Stimulated activated CD4-positive, alpha-beta T cell treated with anti-CD3 and anti-CD28 coated beads, Interleukin-2, amount 100 ng/mL, for 24 hours (primary cell): ENCODE measurements at regions not wholly inside any gene's neighbourhood (a gene's known extent, or its start where the extent isn't known, plus 50 kb on each side); places are given as distances from the start of the nearest gene placed in this dataset.
"Not testable (repeated sequence)": the region's sequence is repeated elsewhere in the genome, so short reads cannot be mapped to it uniquely, and the experiment has no call there.

Source experiments
- DNase-seq, 2 donors: peaks; one replicate each; pipeline ENCODE4 v3.0.0-alpha.2; 2020

GRCh38 chr6:144744720-144745119, 459.6 kb downstream of the UTRN start:
- no peak for DNase-seq

GRCh38 chr6:144745439-144745838, 460.3 kb downstream of the UTRN start:
- DNase-seq = no peak

- DNase-seq = no peak
These were observed 461.9 kb downstream of the UTRN start for GRCh38 chr6:144746902-144747469.

GRCh38 chr6:144749263-144749662, 464.1 kb downstream of the UTRN start:
- no peak for DNase-seq

GRCh38 chr6:144753023-144753705, 468.0 kb downstream of the UTRN start:
- DNase-seq = no peak

- DNase-seq = no peak
These were observed 471.3 kb downstream of the UTRN start for GRCh38 chr6:144756469-144756868.

GRCh38 chr6:144757299-144757698, 472.2 kb downstream of the UTRN start:
- DNase-seq = no peak

- no peak for DNase-seq
These were observed 472.6 kb downstream of the UTRN start for GRCh38 chr6:144757730-144758129.

GRCh38 chr6:144758602-144759001, 473.5 kb downstream of the UTRN start:
- DNase-seq = no peak

- no peak for DNase-seq
These were observed 477.3 kb downstream of the UTRN start for GRCh38 chr6:144762469-144762868.

- DNase-seq = no peak
These were observed 481.9 kb downstream of the UTRN start for GRCh38 chr6:144767051-144767450.

GRCh38 chr6:144768551-144769075, 483.5 kb downstream of the UTRN start:
- DNase-seq = no peak

- DNase-seq = no peak
These were observed 484.0 kb downstream of the UTRN start for GRCh38 chr6:144769142-144769541.

- no peak for DNase-seq
These were observed 491.1 kb downstream of the UTRN start for GRCh38 chr6:144776031-144776819.

GRCh38 chr6:144777249-144777648, 492.1 kb downstream of the UTRN start:
- no peak for DNase-seq

- no peak for DNase-seq
These were observed 492.9 kb downstream of the UTRN start for GRCh38 chr6:144778056-144778455.

- DNase-seq = no peak
These were observed 493.8 kb downstream of the UTRN start for GRCh38 chr6:144778773-144779492.

GRCh38 chr6:144781836-144782235, 496.7 kb downstream of the UTRN start:
- no peak for DNase-seq

- no peak for DNase-seq
These were observed 497.5 kb downstream of the UTRN start for GRCh38 chr6:144782634-144783033.

GRCh38 chr6:144785056-144785455, 499.9 kb downstream of the UTRN start:
- no peak for DNase-seq

- no peak for DNase-seq
These were observed 501.7 kb downstream of the UTRN start for GRCh38 chr6:144786825-144787224.

- no peak for DNase-seq
These were observed 508.6 kb downstream of the UTRN start for GRCh38 chr6:144793744-144794143.

GRCh38 chr6:144795022-144795421, 509.9 kb downstream of the UTRN start:
- DNase-seq = not testable (repeated sequence)
